H9 (cell line): ENCODE measurements at regions not wholly inside any gene's neighbourhood (a gene's known extent, or its start where the extent isn't known, plus 50 kb on each side); places are given as distances from the start of the nearest gene placed in this dataset.

ENCODE experiments used
- DNase-seq: peaks from one replicate; pipeline ENCODE4 v3.0.0-alpha.2; 2017
- H2AFZ ChIP-seq: one replicate; pipeline ENCODE4 v1.6.1; 2013; ENCODE audit warnings: mild to moderate bottlenecking, low read length, control low read depth, moderate library complexity
- H2AK5ac ChIP-seq: 2 replicates; pipeline ENCODE4 v1.6.1; 2013; ENCODE audit warnings: low read length, control low read depth, mixed read lengths; ENCODE audit not compliant: insufficient read length
- H2BK120ac ChIP-seq: one replicate; pipeline ENCODE4 v1.6.1; 2013; ENCODE audit warnings: low read depth, mild to moderate bottlenecking, low read length, control low read depth, inconsistent platforms; ENCODE audit not compliant: poor library complexity, severe bottlenecking
- H2BK12ac ChIP-seq: 2 replicates; pipeline ENCODE4 v1.6.1; 2013; ENCODE audit warnings: low read length, control low read depth, mixed read lengths, low read depth; ENCODE audit not compliant: insufficient read length
- H2BK15ac ChIP-seq: 2 replicates; pipeline ENCODE4 v1.6.1; 2013; ENCODE audit warnings: low read depth, low read length, control low read depth
- H2BK20ac ChIP-seq: one replicate; pipeline ENCODE4 v1.6.1; 2013; ENCODE audit warnings: low read depth, mild to moderate bottlenecking, low read length, control low read depth, inconsistent platforms; ENCODE audit not compliant: poor library complexity, severe bottlenecking
- H2BK5ac ChIP-seq: 2 replicates; pipeline ENCODE4 v1.6.1; 2013; ENCODE audit warnings: low read length, control low read depth, mixed read lengths; ENCODE audit not compliant: insufficient read length
- H3K14ac ChIP-seq: 2 replicates; pipeline ENCODE4 v1.6.1; 2013; ENCODE audit warnings: low read length, control low read depth; ENCODE audit not compliant: insufficient read depth
- H3K18ac ChIP-seq: 2 replicates; pipeline ENCODE4 v1.6.1; 2013; ENCODE audit warnings: low read depth, mild to moderate bottlenecking, mixed read lengths, low read length, control low read depth; ENCODE audit not compliant: insufficient read length
- H3K23ac ChIP-seq: 2 replicates; pipeline ENCODE4 v1.6.1; 2013; ENCODE audit warnings: low read length, control low read depth, mixed read lengths, low read depth; ENCODE audit not compliant: insufficient read length
- H3K23me2 ChIP-seq: 2 replicates; pipeline ENCODE4 v1.6.1; 2013; ENCODE audit warnings: low read depth, mild to moderate bottlenecking, mixed read lengths, low read length, control low read depth; ENCODE audit not compliant: insufficient read length, poor library complexity, severe bottlenecking
- H3K27ac ChIP-seq: 2 replicates; pipeline ENCODE4 v1.5.1; 2013; ENCODE audit warnings: low read length, control low read depth, mixed read lengths, low read depth; ENCODE audit not compliant: insufficient read length
- H3K27me3 ChIP-seq: 2 replicates; pipeline ENCODE4 v1.6.1; 2013; ENCODE audit warnings: low read length, control low read depth, inconsistent platforms; ENCODE audit not compliant: insufficient read depth
- H3K4ac ChIP-seq: 2 replicates; pipeline ENCODE4 v1.6.1; 2013; ENCODE audit warnings: low read depth, mild to moderate bottlenecking, control low read depth, inconsistent platforms, low read length, moderate library complexity
- H3K4me1 ChIP-seq: 2 replicates; pipeline ENCODE4 v1.6.1; 2013; ENCODE audit warnings: low read length, control low read depth, inconsistent platforms; ENCODE audit not compliant: insufficient read depth
- H3K4me2 ChIP-seq: 2 replicates; pipeline ENCODE4 v1.6.1; 2013; ENCODE audit warnings: low read length, control low read depth, mixed read lengths; ENCODE audit not compliant: insufficient read length, insufficient read depth
- H3K56ac ChIP-seq: 2 replicates; pipeline ENCODE4 v1.6.1; 2013; ENCODE audit warnings: low read depth, mild to moderate bottlenecking, mixed read lengths, low read length, control low read depth; ENCODE audit not compliant: insufficient read length
- H3K79me1 ChIP-seq: 2 replicates; pipeline ENCODE4 v1.6.1; 2013; ENCODE audit warnings: low read depth, mild to moderate bottlenecking, moderate library complexity, low read length, control low read depth, inconsistent platforms; ENCODE audit not compliant: insufficient read depth, poor library complexity, severe bottlenecking
- H3K79me2 ChIP-seq: 2 replicates; pipeline ENCODE4 v1.6.1; 2013; ENCODE audit warnings: low read length, control low read depth, inconsistent platforms; ENCODE audit not compliant: insufficient read depth
- H3K9ac ChIP-seq: 2 replicates; pipeline ENCODE4 v1.6.1; 2013; ENCODE audit warnings: low read length, control low read depth, mixed read lengths; ENCODE audit not compliant: insufficient read length; ENCODE audit errors: extremely low read depth
- H3K9me3 ChIP-seq: one replicate; pipeline ENCODE4 v1.6.1; 2013; ENCODE audit warnings: low read depth, low read length, inconsistent platforms; ENCODE audit not compliant: control insufficient read depth
- H3T11ph ChIP-seq: one replicate; pipeline ENCODE4 v1.6.1; 2013; ENCODE audit warnings: mild to moderate bottlenecking, low read length, control low read depth, inconsistent platforms
- H4K20me1 ChIP-seq: one replicate; pipeline ENCODE4 v1.6.1; 2013; ENCODE audit not compliant: control insufficient read depth, insufficient read length, insufficient read depth
- H4K5ac ChIP-seq: 2 replicates; pipeline ENCODE4 v1.6.1; 2013; ENCODE audit warnings: low read depth, mild to moderate bottlenecking, mixed read lengths, low read length, control low read depth; ENCODE audit not compliant: insufficient read length
- H4K8ac ChIP-seq: replicated peaks from 2 replicates; pipeline ENCODE4 v1.6.1; 2013; ENCODE audit warnings: low read length, control low read depth, mixed read lengths, low read depth; ENCODE audit not compliant: insufficient read length
- H4K91ac ChIP-seq: 2 replicates; pipeline ENCODE4 v1.6.1; 2013; ENCODE audit warnings: low read depth, mild to moderate bottlenecking, moderate library complexity, mixed read lengths, low read length, control low read depth; ENCODE audit not compliant: insufficient read length
- H3K27ac Mint-ChIP-seq, 3 experiments: 2 replicates in 2 of 3; 3 replicates in 1 of 3; pipeline ENCODE4 v1.8.0; 2020 to 2021; ENCODE audit warnings: mixed read lengths in 3 of 3, mild to moderate bottlenecking in 1 of 3, moderate library complexity in 1 of 3
- H3K27me3 Mint-ChIP-seq: 2 replicates; pipeline ENCODE4 v1.8.0; 2021; ENCODE audit warnings: low read depth, mild to moderate bottlenecking, moderate library complexity, mixed read lengths
- H3K36me3 Mint-ChIP-seq, 3 experiments: 2 replicates in 2 of 3; 3 replicates in 1 of 3; pipeline ENCODE4 v1.8.0; 2020 to 2021; ENCODE audit warnings: low read depth in 3 of 3, mixed read lengths in 3 of 3; ENCODE audit not compliant: insufficient read depth in 1 of 3
- H3K4me1 Mint-ChIP-seq, 2 experiments: 2 replicates each; pipeline ENCODE4 v1.8.0; 2020; ENCODE audit warnings: mixed read lengths in 2 of 2
- H3K4me3 Mint-ChIP-seq, 2 experiments: 2 replicates in 1 of 2; 3 replicates in 1 of 2; pipeline ENCODE4 v1.8.0; 2020 to 2021; ENCODE audit warnings: mild to moderate bottlenecking in 2 of 2, mixed read lengths in 2 of 2, moderate library complexity in 1 of 2
- H3K9me3 Mint-ChIP-seq, 2 experiments: 2 replicates in 1 of 2; 3 replicates in 1 of 2; pipeline ENCODE4 v1.8.0; 2020; ENCODE audit warnings: mild to moderate bottlenecking in 2 of 2, mixed read lengths in 2 of 2, moderate library complexity in 1 of 2
- CTCF ChIP-seq: fragments of 200-600 bp; sonication (generic); conservative IDR thresholded peaks from 3 replicates; pipeline ENCODE4 v1.8.0; 2021; ENCODE audit warnings: antibody characterized with exemption, mild to moderate bottlenecking
- WGBS: extraction: QIAGEN DNeasy Blood & Tissue Kit; methylation state at CpG from one replicate; pipeline ENCODE4 v1.1.7; 2013; ENCODE audit warnings: missing lambda C conversion rate, low lambda C conversion rate, mixed read lengths; ENCODE audit not compliant: insufficient read length; ENCODE audit errors: extremely low coverage; 5-methylcytosine and 5-hydroxymethylcytosine counted together

GRCh38 chr7:51551070-51551469 is 234.5 kb upstream of the COBL start:
- Histone ChIP-seq H3K9me3 (no peaks in the 10 kb centered on the region), H3K9ac (no peak overlapping the region), H2BK15ac (no peak overlapping the region), H3K56ac (no peak overlapping the region), H3K79me1 (no peaks in the 10 kb centered on the region), H3K27me3 (no peaks in the 10 kb centered on the region), H3K4me1 (no peaks in the 10 kb centered on the region), H3K23ac (no peak overlapping the region), H4K5ac (no peak overlapping the region), H3K4ac (no peak overlapping the region), H2BK20ac (no peak overlapping the region), H3K18ac (no peak overlapping the region), H2BK5ac (no peak overlapping the region), H3K27ac (no peak overlapping the region), H3K23me2 (peaks cover 2% of the 10 kb centered on the region), H3K79me2 (no peaks in the 10 kb centered on the region), H4K20me1 (no peaks in the 10 kb centered on the region), H4K8ac (no peak overlapping the region), H2BK120ac (no peak overlapping the region), H2BK12ac (no peak overlapping the region), H3T11ph (no peak overlapping the region), H3K4me2 (no peak overlapping the region), H3K14ac (no peak overlapping the region), H2AFZ (no peak overlapping the region), H2AK5ac (no peak overlapping the region), H4K91ac (no peak overlapping the region)
- H3K9me3 Mint-ChIP-seq, result peaks cover 14 to 30% of the 10 kb centered on the region in 2 experiments; a peak in 4 of 5 replicates
- no peak for TF ChIP-seq CTCF
- H3K27me3 Mint-ChIP-seq, result peaks cover 6% of the 10 kb centered on the region
- H3K27ac Mint-ChIP-seq, result 0 out of 7 replicates have a peak overlapping the region, but pooled peaks of 1 of the 3 experiments have one; percentile 63
- H3K4me3 Mint-ChIP-seq, result no peak overlapping the region
- H3K36me3 Mint-ChIP-seq, result peaks cover 2 to 3% (median 2%) of the 10 kb centered on the region in 3 experiments; a peak in 6 of 7 replicates
- H3K4me1 Mint-ChIP-seq, result no peaks in the 10 kb centered on the region
- no peak for DNase-seq
- no CpG with 5 or more reads among the region's 4 CpGs for WGBS
